Spleen (tissue), 11 donors: ENCODE measurements at regions not wholly inside any gene's neighbourhood (a gene's known extent, or its start where the extent isn't known, plus 50 kb on each side); places are given as distances from the start of the nearest gene placed in this dataset.

ENCODE experiments used
- DNase-seq: peaks from one replicate; pipeline ENCODE4 v3.0.0-alpha.2; 2020
- H3K27ac ChIP-seq, 8 donors: fragments of 200-600 bp; sonication (generic) in 7 of 8; 1 replicate in 4 of 8; 2 replicates in 4 of 8; pipeline versions ENCODE4 v1.5.0 to v1.8.0; 2016 to 2021; ENCODE audit warnings: inconsistent platforms in 4 of 8, mild to moderate bottlenecking in 4 of 8, moderate library complexity in 1 of 8
- H3K27me3 ChIP-seq, 7 donors: fragments of 200-600 bp; sonication (generic) in 6 of 7; replicated peaks in 1 of 7; 1 replicate in 4 of 7; 2 replicates in 3 of 7; pipeline versions ENCODE4 v1.5.0 to v1.8.0; 2016 to 2021; ENCODE audit warnings: inconsistent platforms in 3 of 7, mild to moderate bottlenecking in 1 of 7
- H3K36me3 ChIP-seq, 6 donors: fragments of 200-600 bp; sonication (generic) in 5 of 6; 1 replicate in 4 of 6; 2 replicates in 2 of 6; pipeline versions ENCODE4 v1.5.0 to v1.8.0; 2016 to 2021; ENCODE audit warnings: inconsistent platforms in 2 of 6
- H3K4me1 ChIP-seq, 6 donors: fragments of 200-600 bp; sonication (generic) in 5 of 6; 1 replicate in 3 of 6; 2 replicates in 3 of 6; pipeline versions ENCODE4 v1.5.0 to v1.8.0; 2016 to 2021; ENCODE audit warnings: inconsistent platforms in 3 of 6
- H3K4me3 ChIP-seq, 8 donors: fragments of 200-600 bp; sonication (generic) in 7 of 8; 1 replicate in 4 of 8; 2 replicates in 4 of 8; pipeline versions ENCODE4 v1.5.0 to v1.8.0; 2016 to 2021; ENCODE audit warnings: inconsistent platforms in 4 of 8, mild to moderate bottlenecking in 4 of 8, moderate library complexity in 2 of 8
- H3K9me3 ChIP-seq, 8 donors: fragments of 200-600 bp; sonication (generic) in 7 of 8; 1 replicate in 4 of 8; 2 replicates in 4 of 8; pipeline versions ENCODE4 v1.5.0 to v1.8.0; 2016 to 2021; ENCODE audit warnings: inconsistent platforms in 4 of 8
- POLR2A ChIP-seq, 3 donors: fragments of 450-650 bp; IDR thresholded peaks; one replicate each; pipeline ENCODE4 v1.5.1; 2017; ENCODE audit warnings: antibody characterized with exemption in 3 of 3, mild to moderate bottlenecking in 1 of 3
- POLR2AphosphoS5 ChIP-seq, 3 donors: sonication (generic); formaldehyde crosslinking; IDR thresholded peaks; one replicate each; pipeline ENCODE4 v1.5.1; 2017; ENCODE audit warnings: antibody characterized with exemption in 3 of 3
- WGBS, 5 donors: extraction: QIAGEN DNeasy Blood & Tissue Kit in 3 of 5; methylation state at CpG; one replicate each; pipeline versions ENCODE4 v1.1.5 to v1.1.7; 2013 to 2018; 5-methylcytosine and 5-hydroxymethylcytosine counted together
- intact Hi-C: fragments of 100-400 bp; cut with DNase I; formaldehyde crosslinking; loops from one replicate; pipeline ENCODE4 v1.15.0; 2023; ENCODE audit warnings: low total_unique reads
- TF ChIP-seq, protein P1 (sequence below), 11 experiments: fragments of 200-600 bp in 7 of 11; fragments of 450-650 bp in 4 of 11; sonication (generic) in 4 of 11; IDR thresholded peaks in 8 of 11; conservative IDR thresholded peaks in 3 of 11; 1 replicate in 7 of 11; 2 replicates in 4 of 11; pipeline versions ENCODE4 v1.4.0 to v1.8.0; 2016 to 2021; ENCODE audit warnings: antibody characterized with exemption in 11 of 11, inconsistent platforms in 4 of 11, mild to moderate bottlenecking in 1 of 11
- donor health status: healthy with polysubstance abuse.
- donor health status: DM: no; HTN: no; CAD: no; lungs with moderate emphysema.
- donor health status: DM: no; HTN: no; CAD: no.
- donor health status: Bipolar disorder and iron deficiency.
- donor health status: healthy.
- donor health status: DM: no; HTN: no; CAD: no.
- donor health status: DM: yes; HTN: yes; CAD: no.

DNA sequence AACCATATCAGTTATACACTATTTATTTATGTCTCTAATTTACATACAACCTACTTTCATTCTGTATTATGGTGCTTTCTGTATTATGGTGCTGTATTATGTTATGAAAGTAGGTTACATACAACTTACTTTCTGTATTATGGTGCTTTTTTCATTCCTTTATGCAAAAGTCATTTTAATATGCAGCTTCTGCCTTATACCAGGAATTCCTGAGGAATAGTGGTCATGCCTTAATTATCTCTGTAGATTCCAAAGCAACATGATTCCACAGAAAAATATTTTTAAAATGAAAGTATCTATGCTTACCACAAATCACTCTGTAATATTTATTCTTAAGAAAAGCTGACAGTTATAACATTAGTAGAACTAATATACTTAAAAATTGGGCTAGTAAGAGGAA lies 922.0 kb upstream of the NRXN1 start:
- Histone ChIP-seq H3K4me3 (no peak overlapping the region), H3K9me3 (peaks cover 0 to 47% (median 30%) of the 10 kb centered on the region in 8 donors), H3K27ac (no peak overlapping the region), H3K27me3 (no peaks in the 10 kb centered on the region), H3K4me1 (no peaks in the 10 kb centered on the region), H3K36me3 (no peaks in the 10 kb centered on the region)
- intact Hi-C loops = no loop called here
- TF ChIP-seq POLR2AphosphoS5 (IDR thresholded peaks at IDR 0.05) (no peak), POLR2A (IDR thresholded peaks at IDR 0.05) (no peak)
- TF ChIP-seq, protein P1, sequence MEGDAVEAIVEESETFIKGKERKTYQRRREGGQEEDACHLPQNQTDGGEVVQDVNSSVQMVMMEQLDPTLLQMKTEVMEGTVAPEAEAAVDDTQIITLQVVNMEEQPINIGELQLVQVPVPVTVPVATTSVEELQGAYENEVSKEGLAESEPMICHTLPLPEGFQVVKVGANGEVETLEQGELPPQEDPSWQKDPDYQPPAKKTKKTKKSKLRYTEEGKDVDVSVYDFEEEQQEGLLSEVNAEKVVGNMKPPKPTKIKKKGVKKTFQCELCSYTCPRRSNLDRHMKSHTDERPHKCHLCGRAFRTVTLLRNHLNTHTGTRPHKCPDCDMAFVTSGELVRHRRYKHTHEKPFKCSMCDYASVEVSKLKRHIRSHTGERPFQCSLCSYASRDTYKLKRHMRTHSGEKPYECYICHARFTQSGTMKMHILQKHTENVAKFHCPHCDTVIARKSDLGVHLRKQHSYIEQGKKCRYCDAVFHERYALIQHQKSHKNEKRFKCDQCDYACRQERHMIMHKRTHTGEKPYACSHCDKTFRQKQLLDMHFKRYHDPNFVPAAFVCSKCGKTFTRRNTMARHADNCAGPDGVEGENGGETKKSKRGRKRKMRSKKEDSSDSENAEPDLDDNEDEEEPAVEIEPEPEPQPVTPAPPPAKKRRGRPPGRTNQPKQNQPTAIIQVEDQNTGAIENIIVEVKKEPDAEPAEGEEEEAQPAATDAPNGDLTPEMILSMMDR (IDR thresholded peaks at IDR 0.05 in 8 of 11, conservative IDR thresholded peaks at IDR 0.05 in 3 of 11) = no peak
- DNase-seq = no peak

DNA sequence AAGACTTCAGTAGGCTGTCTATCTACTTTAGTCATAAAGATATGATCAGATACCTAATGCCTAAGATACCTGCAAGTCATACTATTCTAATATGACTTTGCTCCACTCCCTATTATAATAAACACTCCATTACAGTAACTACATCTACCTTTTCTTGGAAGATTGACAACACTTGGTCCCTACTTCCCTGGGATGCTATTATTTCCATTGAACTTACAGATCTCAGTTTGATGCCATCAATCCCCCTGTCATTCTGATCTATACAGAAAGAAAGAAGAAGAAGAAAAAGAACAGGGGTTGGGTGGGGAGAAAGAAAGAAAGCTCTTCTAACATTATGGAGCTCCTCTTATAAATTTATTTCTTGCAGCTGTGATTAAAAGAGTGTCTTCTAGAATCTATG lies 889.1 kb upstream of the NRXN1 start:
- no peaks in the 10 kb centered on the region for H3K4me1 ChIP-seq
- no peak for DNase-seq
- intact Hi-C loops = no loop called here
- H3K36me3 ChIP-seq = no peaks in the 10 kb centered on the region
- H3K27me3 ChIP-seq = no peaks in the 10 kb centered on the region
- TF ChIP-seq, protein P1 (IDR thresholded peaks at IDR 0.05 in 8 of 11, conservative IDR thresholded peaks at IDR 0.05 in 3 of 11) = no peak
- TF ChIP-seq POLR2AphosphoS5 (IDR thresholded peaks at IDR 0.05) = no peak
- no peak for TF ChIP-seq POLR2A (IDR thresholded peaks at IDR 0.05)
- peaks cover 0 to 42% (median 25%) of the 10 kb centered on the region in 8 donors for H3K9me3 ChIP-seq
- no peak overlapping the region for H3K27ac ChIP-seq
- H3K4me3 ChIP-seq = no peak overlapping the region

- Histone ChIP-seq H3K27me3 (no peaks in the 10 kb centered on the region), H3K4me3 (no peak overlapping the region), H3K4me1 (no peaks in the 10 kb centered on the region), H3K27ac (no peak overlapping the region), H3K36me3 (no peaks in the 10 kb centered on the region), H3K9me3 (peaks cover 0 to 42% (median 24%) of the 10 kb centered on the region in 8 donors)
- no peak for DNase-seq
- TF ChIP-seq POLR2A (IDR thresholded peaks at IDR 0.05) (no peak), POLR2AphosphoS5 (IDR thresholded peaks at IDR 0.05) (no peak)
- TF ChIP-seq, protein P1 (IDR thresholded peaks at IDR 0.05 in 8 of 11, conservative IDR thresholded peaks at IDR 0.05 in 3 of 11) = no peak
- WGBS, 5 donors = 74 to 88% (median 85%) methylated on average over 6 of the region's 6 CpGs
- intact Hi-C loops = no loop called here
These were observed 888.6 kb upstream of the NRXN1 start for GRCh38 chr2:51920509-51920908.

DNA sequence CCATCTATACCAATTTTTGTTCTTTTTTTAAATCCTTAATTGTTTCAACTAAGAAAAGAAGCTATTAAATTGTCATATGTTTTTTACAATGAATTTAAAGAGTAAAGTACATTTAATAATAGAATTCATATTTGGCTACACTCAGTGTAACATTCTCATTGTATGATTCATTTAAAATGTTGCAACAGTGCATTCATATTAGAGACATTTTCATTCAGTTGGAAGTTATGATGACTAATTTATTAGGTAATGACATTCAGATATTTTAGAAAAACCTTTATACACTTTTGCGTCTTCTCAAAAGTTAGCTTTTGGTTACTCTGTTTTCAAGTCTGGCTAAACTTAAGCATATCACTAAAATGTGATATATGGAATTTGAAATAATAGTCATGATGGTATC lies 887.5 kb upstream of the NRXN1 start:
- no peak overlapping the region for H3K27ac ChIP-seq
- H3K36me3 ChIP-seq = no peaks in the 10 kb centered on the region
- H3K4me3 ChIP-seq = no peak overlapping the region
- TF ChIP-seq, protein P1 (IDR thresholded peaks at IDR 0.05 in 8 of 11, conservative IDR thresholded peaks at IDR 0.05 in 3 of 11) = no peak
- TF ChIP-seq POLR2A (IDR thresholded peaks at IDR 0.05) (no peak), POLR2AphosphoS5 (IDR thresholded peaks at IDR 0.05) (no peak)
- H3K4me1 ChIP-seq = no peaks in the 10 kb centered on the region
- no peaks in the 10 kb centered on the region for H3K27me3 ChIP-seq
- H3K9me3 ChIP-seq = peaks cover 0 to 41% (median 21%) of the 10 kb centered on the region in 8 donors
- DNase-seq = no peak
- intact Hi-C loops = no loop called here
- 90 to 100% (median 93%) methylated on average over 1 of the region's 1 CpG for WGBS, 5 donors
